Astrocyte (in vitro differentiated cells and primary cell): ENCODE measurements at regions not wholly inside any gene's neighbourhood (a gene's known extent, or its start where the extent isn't known, plus 50 kb on each side); places are given as distances from the start of the nearest gene placed in this dataset.

Experiments used
- DNase-seq: peaks from one replicate; pipeline ENCODE4 v3.0.0-alpha.2; 2010; ENCODE audit warnings: low read depth
- FAIRE-seq: peaks from 2 replicates; lab custom pipeline; 2011; peaks lifted over from hg19 to GRCh38; lab: Jason Lieb, UNC
- H2AFZ ChIP-seq: 2 replicates; pipeline ENCODE4 v1.6.0; 2012; ENCODE audit warnings: low read depth, low read length, inconsistent platforms
- H3K27ac ChIP-seq: 2 replicates; pipeline ENCODE4 v1.5.1; 2011; ENCODE audit warnings: low read depth, low read length, inconsistent platforms
- H3K27me3 ChIP-seq: 2 replicates; pipeline ENCODE4 v1.6.0; 2011; ENCODE audit warnings: low read length, inconsistent platforms; ENCODE audit not compliant: insufficient read depth
- H3K36me3 ChIP-seq: 2 replicates; pipeline ENCODE4 v1.5.1; 2011; ENCODE audit warnings: low read length, inconsistent platforms; ENCODE audit not compliant: insufficient read depth
- H3K4me1 ChIP-seq: 2 replicates; pipeline ENCODE4 v1.5.1; 2011; ENCODE audit warnings: low read length, inconsistent platforms; ENCODE audit not compliant: insufficient read depth
- H3K4me2 ChIP-seq: 2 replicates; pipeline ENCODE4 v1.6.0; 2012; ENCODE audit warnings: low read length, inconsistent platforms
- H3K4me3 ChIP-seq: 2 replicates; pipeline ENCODE4 v1.5.1; 2011; ENCODE audit warnings: low read depth, mild to moderate bottlenecking, low read length, inconsistent platforms; ENCODE audit not compliant: insufficient read depth
- H3K79me2 ChIP-seq: 2 replicates; pipeline ENCODE4 v1.6.0; 2012; ENCODE audit warnings: mild to moderate bottlenecking, low read length, inconsistent platforms; ENCODE audit not compliant: insufficient read depth
- H3K9ac ChIP-seq: 2 replicates; pipeline ENCODE4 v1.6.0; 2012; ENCODE audit warnings: mild to moderate bottlenecking, low read length, inconsistent platforms
- H3K9me3 ChIP-seq: 2 replicates; pipeline ENCODE4 v1.5.1; 2012; ENCODE audit warnings: low read depth, mild to moderate bottlenecking, low read length, inconsistent platforms; ENCODE audit not compliant: insufficient read depth
- H4K20me1 ChIP-seq: 2 replicates; pipeline ENCODE4 v1.6.0; 2012; ENCODE audit warnings: low read length, inconsistent platforms; ENCODE audit not compliant: insufficient read depth
- H3K27ac Mint-ChIP-seq: one replicate; pipeline ENCODE4 v1.8.0; 2021; ENCODE audit warnings: mild to moderate bottlenecking, mixed read lengths; ENCODE audit not compliant: unreplicated experiment
- H3K27me3 Mint-ChIP-seq: one replicate; pipeline ENCODE4 v1.8.0; 2021; ENCODE audit warnings: low read depth, mixed read lengths; ENCODE audit not compliant: unreplicated experiment
- H3K36me3 Mint-ChIP-seq: one replicate; pipeline ENCODE4 v1.8.0; 2021; ENCODE audit warnings: low read depth, mixed read lengths; ENCODE audit not compliant: unreplicated experiment
- H3K4me1 Mint-ChIP-seq: one replicate; pipeline ENCODE4 v1.8.0; 2021; ENCODE audit warnings: low read depth, mixed read lengths; ENCODE audit not compliant: unreplicated experiment
- H3K4me3 Mint-ChIP-seq: one replicate; pipeline ENCODE4 v1.8.0; 2021; ENCODE audit warnings: mild to moderate bottlenecking, moderate library complexity, mixed read lengths; ENCODE audit not compliant: unreplicated experiment
- H3K9me3 Mint-ChIP-seq: one replicate; pipeline ENCODE4 v1.8.0; 2021; ENCODE audit warnings: mild to moderate bottlenecking, mixed read lengths; ENCODE audit not compliant: unreplicated experiment
- EZH2 ChIP-seq: IDR thresholded peaks from 2 replicates; pipeline ENCODE4 v1.6.1; 2012; ENCODE audit warnings: mild to moderate bottlenecking, low read length, inconsistent platforms; ENCODE audit not compliant: insufficient read depth
- TF ChIP-seq, protein P1 (sequence below): IDR thresholded peaks from 2 replicates; pipeline ENCODE4 v1.5.1; 2011; ENCODE audit warnings: low read depth, mild to moderate bottlenecking, inconsistent platforms, low read length, moderate library complexity; ENCODE audit not compliant: insufficient read depth

DNA sequence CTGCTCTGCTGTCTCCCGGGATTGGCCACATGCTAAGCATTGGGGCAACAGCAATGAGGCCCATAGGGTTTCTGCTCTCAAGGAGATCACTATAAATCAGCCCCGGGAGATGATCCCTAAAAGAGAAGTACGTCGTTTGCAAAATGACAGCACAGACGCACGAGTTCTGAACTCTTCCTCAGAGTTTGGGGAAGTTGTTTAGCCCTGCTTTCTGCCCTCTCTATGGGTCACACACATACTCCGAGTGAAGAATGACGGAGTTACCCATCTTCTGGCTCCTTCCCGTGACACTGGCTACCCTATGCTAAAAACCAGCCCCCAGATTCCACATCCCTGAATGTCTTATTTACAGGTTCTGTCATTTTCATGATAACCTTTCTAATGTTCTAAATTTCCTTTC lies 258.0 kb upstream of the PLEKHG7 start:
- Mint-ChIP-seq H3K27ac (no peak overlapping the region), H3K27me3 (no peaks in the 10 kb centered on the region), H3K9me3 (peaks cover 4% of the 10 kb centered on the region), H3K4me3 (no peak overlapping the region), H3K4me1 (peaks cover 5% of the 10 kb centered on the region), H3K36me3 (no peaks in the 10 kb centered on the region)
- no peaks in the 10 kb centered on the region for H3K79me2 ChIP-seq
- no peak overlapping the region for H3K4me2 ChIP-seq
- H3K4me1 ChIP-seq: no peaks in the 10 kb centered on the region
- FAIRE-seq (no peak), DNase-seq (no peak)
- H3K9me3 ChIP-seq: no peaks in the 10 kb centered on the region
- TF ChIP-seq, protein P1, sequence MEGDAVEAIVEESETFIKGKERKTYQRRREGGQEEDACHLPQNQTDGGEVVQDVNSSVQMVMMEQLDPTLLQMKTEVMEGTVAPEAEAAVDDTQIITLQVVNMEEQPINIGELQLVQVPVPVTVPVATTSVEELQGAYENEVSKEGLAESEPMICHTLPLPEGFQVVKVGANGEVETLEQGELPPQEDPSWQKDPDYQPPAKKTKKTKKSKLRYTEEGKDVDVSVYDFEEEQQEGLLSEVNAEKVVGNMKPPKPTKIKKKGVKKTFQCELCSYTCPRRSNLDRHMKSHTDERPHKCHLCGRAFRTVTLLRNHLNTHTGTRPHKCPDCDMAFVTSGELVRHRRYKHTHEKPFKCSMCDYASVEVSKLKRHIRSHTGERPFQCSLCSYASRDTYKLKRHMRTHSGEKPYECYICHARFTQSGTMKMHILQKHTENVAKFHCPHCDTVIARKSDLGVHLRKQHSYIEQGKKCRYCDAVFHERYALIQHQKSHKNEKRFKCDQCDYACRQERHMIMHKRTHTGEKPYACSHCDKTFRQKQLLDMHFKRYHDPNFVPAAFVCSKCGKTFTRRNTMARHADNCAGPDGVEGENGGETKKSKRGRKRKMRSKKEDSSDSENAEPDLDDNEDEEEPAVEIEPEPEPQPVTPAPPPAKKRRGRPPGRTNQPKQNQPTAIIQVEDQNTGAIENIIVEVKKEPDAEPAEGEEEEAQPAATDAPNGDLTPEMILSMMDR: no peak
- TF ChIP-seq EZH2: no peak
- no peaks in the 10 kb centered on the region for H3K27me3 ChIP-seq
- no peaks in the 10 kb centered on the region for H4K20me1 ChIP-seq
- H3K4me3 ChIP-seq: no peak overlapping the region
- H3K27ac ChIP-seq: no peak overlapping the region
- no peak overlapping the region for H2AFZ ChIP-seq
- H3K36me3 ChIP-seq: no peaks in the 10 kb centered on the region
- no peak overlapping the region for H3K9ac ChIP-seq

DNA sequence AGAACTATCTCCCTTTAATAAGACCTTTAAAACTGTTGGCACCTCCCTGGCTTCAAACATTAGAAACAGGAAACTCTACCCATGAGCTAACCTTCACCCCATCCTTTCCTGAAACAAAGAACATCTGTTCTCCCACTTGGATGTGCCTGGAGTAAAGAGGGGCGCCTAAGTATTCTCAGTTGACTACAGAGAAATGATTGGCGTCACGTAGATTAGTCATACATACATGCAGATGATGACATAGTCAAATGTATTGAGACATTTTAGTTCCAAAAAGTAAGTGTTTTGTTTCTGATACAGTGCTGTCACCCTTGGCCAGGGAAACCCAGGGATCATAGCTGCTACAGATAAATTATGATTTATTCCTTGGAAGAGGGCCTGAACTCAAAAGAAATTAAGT lies 260.0 kb upstream of the PLEKHG7 start:
- no peak for DNase-seq
- Mint-ChIP-seq H3K27ac (peak overlapping the region; percentile 54), H3K4me3 (no peak overlapping the region), H3K4me1 (peaks cover 6% of the 10 kb centered on the region), H3K27me3 (no peaks in the 10 kb centered on the region), H3K36me3 (no peaks in the 10 kb centered on the region), H3K9me3 (peaks cover 4% of the 10 kb centered on the region)
- no peak overlapping the region for H3K4me3 ChIP-seq
- H4K20me1 ChIP-seq: no peaks in the 10 kb centered on the region
- no peaks in the 10 kb centered on the region for H3K79me2 ChIP-seq
- no peak overlapping the region for H3K27ac ChIP-seq
- TF ChIP-seq, protein P1: no peak
- TF ChIP-seq EZH2: no peak
- no peaks in the 10 kb centered on the region for H3K27me3 ChIP-seq
- no peaks in the 10 kb centered on the region for H3K9me3 ChIP-seq
- H3K4me1 ChIP-seq: no peaks in the 10 kb centered on the region
- H2AFZ ChIP-seq: no peak overlapping the region
- FAIRE-seq: no peak
- H3K36me3 ChIP-seq: no peaks in the 10 kb centered on the region
- H3K9ac ChIP-seq: no peak overlapping the region
- no peak overlapping the region for H3K4me2 ChIP-seq

DNA sequence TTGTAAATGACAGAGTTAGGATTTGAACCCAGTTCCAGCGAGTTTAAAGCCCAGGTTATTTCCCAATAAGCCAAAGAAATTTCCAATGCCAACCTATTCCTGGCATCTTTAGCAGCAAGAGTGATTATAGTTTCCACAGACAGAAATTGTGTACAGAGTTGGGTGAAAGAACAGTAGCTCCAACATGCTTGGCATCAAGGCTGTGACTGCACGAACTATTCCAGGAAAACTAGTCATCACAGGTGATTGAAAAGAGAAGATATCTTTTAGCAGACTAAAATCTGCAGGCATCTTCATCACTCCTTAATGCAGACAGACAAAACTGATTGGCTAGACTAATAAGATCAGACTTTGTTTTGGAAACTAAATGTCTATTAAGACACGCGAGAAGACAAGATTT lies 262.7 kb upstream of the PLEKHG7 start:
- Histone ChIP-seq H3K4me3 (no peak overlapping the region), H3K9ac (no peak overlapping the region), H3K79me2 (no peaks in the 10 kb centered on the region), H3K9me3 (no peaks in the 10 kb centered on the region), H3K27me3 (no peaks in the 10 kb centered on the region), H3K36me3 (no peaks in the 10 kb centered on the region), H3K27ac (no peak overlapping the region), H4K20me1 (no peaks in the 10 kb centered on the region), H3K4me1 (no peaks in the 10 kb centered on the region), H2AFZ (no peak overlapping the region), H3K4me2 (no peak overlapping the region)
- H3K27ac Mint-ChIP-seq: no peak overlapping the region
- H3K27me3 Mint-ChIP-seq: no peaks in the 10 kb centered on the region
- DNase-seq (no peak), FAIRE-seq (no peak)
- no peaks in the 10 kb centered on the region for H3K9me3 Mint-ChIP-seq
- H3K4me1 Mint-ChIP-seq: peaks cover 6% of the 10 kb centered on the region
- H3K36me3 Mint-ChIP-seq: no peaks in the 10 kb centered on the region
- no peak overlapping the region for H3K4me3 Mint-ChIP-seq
- no peak for TF ChIP-seq EZH2
- TF ChIP-seq, protein P1: no peak
